ENCODE measurements at regions not wholly inside any gene's neighbourhood (a gene's known extent, or its start where the extent isn't known, plus 50 kb on each side); places are given as distances from the start of the nearest gene placed in this dataset.

GRCh38 chr1:67605209-67605780 is 79.7 kb upstream of the GADD45A start:
- H3K4me1 ChIP-seq (ENCODE audit: control insufficient read depth, extremely low read depth, insufficient read depth, low read length), result no peaks in the 10 kb centered on the region
- DNase-seq (ENCODE audit: low read depth in 2 of 2), result no peak
- no peaks in the 10 kb centered on the region for H3K27me3 ChIP-seq (ENCODE audit: control insufficient read depth, insufficient read depth, low read length)
- TF ChIP-seq EZH2 (IDR thresholded peaks at IDR 0.05; ENCODE audit: low read length, missing control alignments) (no peak), CTCF (conservative IDR thresholded peaks at IDR 0.05 in 1 of 2, IDR thresholded peaks at IDR 0.05 in 1 of 2; ENCODE audit: low read depth in 1 of 2, low read length in 2 of 2) (no peak)
- no peak overlapping the region for H2AFZ ChIP-seq (ENCODE audit: low read length)
- no peak overlapping the region for H3K4me2 ChIP-seq (ENCODE audit: extremely low read depth, insufficient read depth, low read length)
- no peak overlapping the region for H3K9ac ChIP-seq (ENCODE audit: insufficient read depth, low read length)
- no peaks in the 10 kb centered on the region for H3K9me3 ChIP-seq (ENCODE audit: control insufficient read depth, insufficient read depth, low read depth, low read length)
- H4K20me1 ChIP-seq (ENCODE audit: control insufficient read depth, extremely low read depth, insufficient read depth, low read length), result no peaks in the 10 kb centered on the region
- no peaks in the 10 kb centered on the region for H3K36me3 ChIP-seq (ENCODE audit: control insufficient read depth, insufficient read depth, low read length)
- no peaks in the 10 kb centered on the region for H3K79me2 ChIP-seq (ENCODE audit: control insufficient read depth, insufficient read depth, low read length)
- no peak overlapping the region for H3K4me3 ChIP-seq (replicated peaks in 1 of 4; ENCODE audit: control extremely low read depth in 1 of 4, insufficient read depth in 1 of 4, low read depth in 3 of 4, low read length in 4 of 4)
- H3K27ac ChIP-seq (ENCODE audit: insufficient read depth, low read length), result no peak overlapping the region

- Histone ChIP-seq H3K4me1 (ENCODE audit: control insufficient read depth, extremely low read depth, insufficient read depth, low read length) (no peaks in the 10 kb centered on the region), H3K27ac (ENCODE audit: insufficient read depth, low read length) (no peak overlapping the region)
- TF ChIP-seq CTCF (conservative IDR thresholded peaks at IDR 0.05 in 1 of 2, IDR thresholded peaks at IDR 0.05 in 1 of 2; ENCODE audit: low read depth in 1 of 2, low read length in 2 of 2) (no peak), EZH2 (IDR thresholded peaks at IDR 0.05; ENCODE audit: low read length, missing control alignments) (no peak)
These were observed 77.7 kb upstream of the GADD45A start for GRCh38 chr1:67607286-67607685.

GRCh38 chr1:67607699-67608098 is 77.3 kb upstream of the GADD45A start:
- no peak overlapping the region for H3K4me3 ChIP-seq (replicated peaks in 1 of 4; ENCODE audit: control extremely low read depth in 1 of 4, insufficient read depth in 1 of 4, low read depth in 3 of 4, low read length in 4 of 4)
- H3K4me1 ChIP-seq (ENCODE audit: control insufficient read depth, extremely low read depth, insufficient read depth, low read length), result no peaks in the 10 kb centered on the region
- no peak for DNase-seq (ENCODE audit: low read depth in 2 of 2)
- no peaks in the 10 kb centered on the region for H3K79me2 ChIP-seq (ENCODE audit: control insufficient read depth, insufficient read depth, low read length)
- TF ChIP-seq EZH2 (IDR thresholded peaks at IDR 0.05; ENCODE audit: low read length, missing control alignments) (no peak), CTCF (conservative IDR thresholded peaks at IDR 0.05 in 1 of 2, IDR thresholded peaks at IDR 0.05 in 1 of 2; ENCODE audit: low read depth in 1 of 2, low read length in 2 of 2) (no peak)
- H3K9ac ChIP-seq (ENCODE audit: insufficient read depth, low read length), result no peak overlapping the region
- no peaks in the 10 kb centered on the region for H4K20me1 ChIP-seq (ENCODE audit: control insufficient read depth, extremely low read depth, insufficient read depth, low read length)
- no peaks in the 10 kb centered on the region for H3K36me3 ChIP-seq (ENCODE audit: control insufficient read depth, insufficient read depth, low read length)
- no peaks in the 10 kb centered on the region for H3K27me3 ChIP-seq (ENCODE audit: control insufficient read depth, insufficient read depth, low read length)
- no peak overlapping the region for H3K27ac ChIP-seq (ENCODE audit: insufficient read depth, low read length)
- H2AFZ ChIP-seq (ENCODE audit: low read length), result no peak overlapping the region
- no peak overlapping the region for H3K4me2 ChIP-seq (ENCODE audit: extremely low read depth, insufficient read depth, low read length)
- H3K9me3 ChIP-seq (ENCODE audit: control insufficient read depth, insufficient read depth, low read depth, low read length), result no peaks in the 10 kb centered on the region

More at GRCh38 chr1:67607286-67607685, 77.7 kb upstream of the GADD45A start:
- DNase-seq (ENCODE audit: low read depth in 2 of 2), result no peak
- Histone ChIP-seq H3K79me2 (ENCODE audit: control insufficient read depth, insufficient read depth, low read length) (no peaks in the 10 kb centered on the region), H3K9me3 (ENCODE audit: control insufficient read depth, insufficient read depth, low read depth, low read length) (no peaks in the 10 kb centered on the region), H3K4me2 (ENCODE audit: extremely low read depth, insufficient read depth, low read length) (no peak overlapping the region), H3K9ac (ENCODE audit: insufficient read depth, low read length) (no peak overlapping the region), H4K20me1 (ENCODE audit: control insufficient read depth, extremely low read depth, insufficient read depth, low read length) (no peaks in the 10 kb centered on the region), H3K27me3 (ENCODE audit: control insufficient read depth, insufficient read depth, low read length) (no peaks in the 10 kb centered on the region), H3K4me3 (replicated peaks in 1 of 4; ENCODE audit: control extremely low read depth in 1 of 4, insufficient read depth in 1 of 4, low read depth in 3 of 4, low read length in 4 of 4) (no peak overlapping the region), H3K36me3 (ENCODE audit: control insufficient read depth, insufficient read depth, low read length) (no peaks in the 10 kb centered on the region), H2AFZ (ENCODE audit: low read length) (no peak overlapping the region)

All from fibroblast of lung (primary cell).